ENCODE measurements at regions not wholly inside any gene's neighbourhood (a gene's known extent, or its start where the extent isn't known, plus 50 kb on each side); places are given as distances from the start of the nearest gene placed in this dataset.

- Histone ChIP-seq H3K9me3 (ENCODE audit: low read depth) (no peaks in the 10 kb centered on the region), H3K79me2 (ENCODE audit: low read depth) (no peaks in the 10 kb centered on the region), H3K4me2 (no peak overlapping the region), H3K4me3 (no peak overlapping the region), H3K27ac (no peak overlapping the region), H3F3A (ENCODE audit: low read depth) (no peaks in the 10 kb centered on the region), H3K9ac (no peak overlapping the region), H4K20me1 (ENCODE audit: low read depth) (no peaks in the 10 kb centered on the region), H3K4me1 (no peaks in the 10 kb centered on the region), H2AFZ (replicated peaks) (no peak overlapping the region), H3K27me3 (no peaks in the 10 kb centered on the region), H3K36me3 (no peaks in the 10 kb centered on the region)
- Mint-ChIP-seq H3K4me3 (no peak overlapping the region), H3K4me1 (no peaks in the 10 kb centered on the region), H3K36me3 (no peaks in the 10 kb centered on the region), H3K27ac (no peak overlapping the region), H3K9me3 (peaks cover 2% of the 10 kb centered on the region), H3K27me3 (ENCODE audit: insufficient read depth, low read depth) (no peaks in the 10 kb centered on the region)
- no peak for TF ChIP-seq CTCF (IDR thresholded peaks at IDR 0.05)
- TF ChIP-seq EZH2 (IDR thresholded peaks at IDR 0.05) = no peak
- no peak for TF ChIP-seq EZH2phosphoT487 (IDR thresholded peaks at IDR 0.05)
- DNase-seq (ENCODE audit: low spot score) = no peak
These were observed 131.0 kb upstream of the TPRG1 start for GRCh38 chr3:189040656-189041335.

GRCh38 chr3:189041482-189042090, 130.2 kb upstream of the TPRG1 start:
- Histone ChIP-seq H3K4me1 (no peaks in the 10 kb centered on the region), H3K27me3 (no peaks in the 10 kb centered on the region), H3K36me3 (no peaks in the 10 kb centered on the region), H4K20me1 (ENCODE audit: low read depth) (no peaks in the 10 kb centered on the region), H3K9ac (no peak overlapping the region), H3K4me3 (no peak overlapping the region), H3F3A (ENCODE audit: low read depth) (no peaks in the 10 kb centered on the region), H3K9me3 (ENCODE audit: low read depth) (no peaks in the 10 kb centered on the region), H3K27ac (no peak overlapping the region), H3K79me2 (ENCODE audit: low read depth) (no peaks in the 10 kb centered on the region), H3K4me2 (no peak overlapping the region), H2AFZ (replicated peaks) (peak overlapping the region; percentile 38)
- peaks cover 2% of the 10 kb centered on the region for H3K9me3 Mint-ChIP-seq
- H3K4me1 Mint-ChIP-seq = no peaks in the 10 kb centered on the region
- TF ChIP-seq EZH2phosphoT487 (IDR thresholded peaks at IDR 0.05) (no peak), EZH2 (IDR thresholded peaks at IDR 0.05) (no peak), CTCF (IDR thresholded peaks at IDR 0.05) (peak; percentile 70)
- no peak overlapping the region for H3K27ac Mint-ChIP-seq
- no peaks in the 10 kb centered on the region for H3K36me3 Mint-ChIP-seq
- peak; percentile 77 for DNase-seq (ENCODE audit: low spot score)
- no peaks in the 10 kb centered on the region for H3K27me3 Mint-ChIP-seq (ENCODE audit: insufficient read depth, low read depth)
- no peak overlapping the region for H3K4me3 Mint-ChIP-seq

- Mint-ChIP-seq H3K27me3 (ENCODE audit: insufficient read depth, low read depth) (no peaks in the 10 kb centered on the region), H3K36me3 (no peaks in the 10 kb centered on the region), H3K27ac (no peak overlapping the region), H3K9me3 (no peaks in the 10 kb centered on the region), H3K4me1 (no peaks in the 10 kb centered on the region), H3K4me3 (no peak overlapping the region)
- no peaks in the 10 kb centered on the region for H3K36me3 ChIP-seq
- H3K4me1 ChIP-seq = no peaks in the 10 kb centered on the region
- TF ChIP-seq CTCF (IDR thresholded peaks at IDR 0.05) = no peak
- TF ChIP-seq EZH2phosphoT487 (IDR thresholded peaks at IDR 0.05) = no peak
- TF ChIP-seq EZH2 (IDR thresholded peaks at IDR 0.05) = no peak
- no peaks in the 10 kb centered on the region for H3K79me2 ChIP-seq (ENCODE audit: low read depth)
- H2AFZ ChIP-seq (replicated peaks) = no peak overlapping the region
- no peak overlapping the region for H3K9ac ChIP-seq
- no peak for DNase-seq (ENCODE audit: low spot score)
- H3K9me3 ChIP-seq (ENCODE audit: low read depth) = no peaks in the 10 kb centered on the region
- no peaks in the 10 kb centered on the region for H3F3A ChIP-seq (ENCODE audit: low read depth)
- no peaks in the 10 kb centered on the region for H4K20me1 ChIP-seq (ENCODE audit: low read depth)
- H3K4me3 ChIP-seq = no peak overlapping the region
- H3K27ac ChIP-seq = no peak overlapping the region
- H3K4me2 ChIP-seq = no peak overlapping the region
- H3K27me3 ChIP-seq = no peaks in the 10 kb centered on the region
These were observed 128.9 kb upstream of the TPRG1 start for GRCh38 chr3:189042832-189043231.

Measured in neural progenitor cell (in vitro differentiated cells).